GM12892 (cell line): ENCODE measurements at regions not wholly inside any gene's neighbourhood (a gene's known extent, or its start where the extent isn't known, plus 50 kb on each side); places are given as distances from the start of the nearest gene placed in this dataset.

ENCODE experiments used
- DNase-seq: peaks from one replicate; pipeline ENCODE4 v3.0.0; 2011; ENCODE audit not compliant: insufficient read length
- FAIRE-seq: peaks from 2 replicates; lab custom pipeline; 2011; peaks lifted over from hg19 to GRCh38; lab: Jason Lieb, UNC
- POLR2A ChIP-seq: IDR thresholded peaks from 2 replicates; pipeline ENCODE4 v1.6.1; 2011; ENCODE audit warnings: low read depth, low read length, control low read depth
- POLR2AphosphoS5 ChIP-seq: IDR thresholded peaks from 2 replicates; pipeline ENCODE4 v1.6.1; 2011; ENCODE audit warnings: low read depth, low read length, control low read depth
- TAF1 ChIP-seq: IDR thresholded peaks from 2 replicates; pipeline ENCODE4 v1.6.1; 2011; ENCODE audit warnings: low read depth, mild to moderate bottlenecking, control low read depth, low read length, borderline replicate concordance

GRCh38 chr1:77632216-77632615 is 50.2 kb downstream of the ZZZ3 start:
- TF ChIP-seq POLR2A (no peak), POLR2AphosphoS5 (no peak), TAF1 (no peak)
- FAIRE-seq, result no peak
- no peak for DNase-seq

DNA sequence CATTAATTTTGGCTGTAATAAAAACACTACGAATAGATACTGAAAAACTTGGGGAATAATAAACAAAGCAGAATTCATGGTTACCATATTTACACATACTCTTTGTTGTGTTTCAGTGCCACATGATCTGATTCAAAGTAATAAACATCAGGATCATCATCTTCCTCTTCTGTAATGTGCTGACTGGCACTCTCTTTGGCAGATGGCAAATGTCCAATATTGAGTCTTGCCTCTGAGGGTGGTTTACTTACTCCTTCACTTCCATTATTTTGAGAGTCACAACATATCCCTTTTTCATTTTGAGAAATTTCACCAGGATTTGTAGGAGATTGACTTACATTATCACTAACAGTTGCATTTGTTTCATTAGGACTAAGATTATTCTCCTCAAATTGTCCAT is 50.7 kb downstream of the ZZZ3 start:
- FAIRE-seq, result no peak
- TF ChIP-seq TAF1, result no peak
- no peak for DNase-seq

GRCh38 chr1:77631302-77631701 is 51.2 kb downstream of the ZZZ3 start:
- TF ChIP-seq POLR2A, result no peak
- no peak for DNase-seq
- FAIRE-seq, result no peak

GRCh38 chr1:77627978-77628570 is 54.4 kb downstream of the ZZZ3 start:
- FAIRE-seq (no peak), DNase-seq (no peak)
- TF ChIP-seq POLR2A (no peak), POLR2AphosphoS5 (no peak), TAF1 (no peak)

DNA sequence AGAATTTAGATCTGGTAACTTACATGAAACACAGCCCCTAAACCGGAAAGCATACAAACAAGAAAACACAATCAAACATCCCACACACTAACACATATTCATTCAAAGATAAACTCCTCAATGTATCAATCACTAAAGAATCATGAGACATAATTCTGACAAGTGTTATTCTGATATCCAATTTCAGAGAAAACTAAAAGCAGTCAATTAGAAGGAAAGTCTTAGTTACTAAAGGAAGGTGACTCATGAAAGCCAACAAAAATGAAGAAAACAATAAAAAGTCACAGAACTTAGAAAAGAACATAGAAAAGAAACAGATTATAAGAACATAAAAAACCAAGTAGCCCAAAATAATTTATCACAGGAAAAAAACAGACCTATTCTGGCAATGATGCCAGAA is 57.2 kb downstream of the ZZZ3 start:
- DNase-seq (no peak), FAIRE-seq (no peak)
- TF ChIP-seq POLR2A (no peak), TAF1 (no peak), POLR2AphosphoS5 (no peak)

- DNase-seq (no peak), FAIRE-seq (no peak)
- TF ChIP-seq TAF1, result no peak
- TF ChIP-seq POLR2A, result no peak
- TF ChIP-seq POLR2AphosphoS5, result no peak
These were observed 58.4 kb downstream of the ZZZ3 start for GRCh38 chr1:77624102-77624501.

DNA sequence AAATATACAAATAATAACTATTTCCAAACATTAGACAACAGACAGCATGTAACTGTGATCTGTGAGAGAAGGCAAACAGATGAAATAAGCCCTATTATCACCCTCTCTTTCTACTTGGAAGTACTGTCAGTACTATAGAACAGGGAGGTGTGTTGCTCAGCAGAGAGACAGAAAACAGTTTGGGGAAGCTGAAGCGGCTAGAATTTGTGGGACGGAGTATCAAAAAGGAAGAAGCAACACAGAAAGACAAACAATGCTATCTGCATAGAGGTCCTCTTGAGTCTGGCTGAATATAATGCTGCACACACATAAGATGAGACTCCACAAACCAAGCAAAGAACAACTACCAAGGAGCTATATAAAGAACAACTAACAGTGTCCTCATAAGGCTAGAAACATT is 59.4 kb downstream of the ZZZ3 start:
- FAIRE-seq, result peak; percentile 84
- DNase-seq, result no peak

DNA sequence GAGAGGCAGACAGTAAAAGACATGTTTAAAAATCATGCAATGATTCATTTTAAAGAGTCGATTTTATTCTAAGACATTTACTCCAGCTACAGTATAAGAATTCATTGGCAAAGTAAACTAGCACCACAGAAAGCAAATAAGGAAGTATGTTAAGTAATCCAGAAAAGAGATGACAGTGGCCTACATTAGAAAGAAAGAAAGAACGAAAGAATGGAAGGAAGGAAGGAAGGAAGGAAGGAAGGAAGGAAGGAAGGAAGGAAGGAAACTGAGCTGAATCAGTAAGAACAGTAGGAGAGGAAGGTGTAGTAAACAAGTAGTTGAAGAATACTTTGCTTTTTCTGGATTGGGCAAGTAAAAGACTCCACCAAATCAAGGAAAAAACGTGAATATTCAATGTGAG is 62.2 kb downstream of the ZZZ3 start:
- DNase-seq (no peak), FAIRE-seq (no peak)
- TF ChIP-seq POLR2AphosphoS5, result no peak
- TF ChIP-seq POLR2A, result no peak
- no peak for TF ChIP-seq TAF1

More for the DNA sequence above, 59.4 kb downstream of the ZZZ3 start:
- no peak for TF ChIP-seq POLR2A
- TF ChIP-seq TAF1, result no peak
- TF ChIP-seq POLR2AphosphoS5, result no peak

DNA sequence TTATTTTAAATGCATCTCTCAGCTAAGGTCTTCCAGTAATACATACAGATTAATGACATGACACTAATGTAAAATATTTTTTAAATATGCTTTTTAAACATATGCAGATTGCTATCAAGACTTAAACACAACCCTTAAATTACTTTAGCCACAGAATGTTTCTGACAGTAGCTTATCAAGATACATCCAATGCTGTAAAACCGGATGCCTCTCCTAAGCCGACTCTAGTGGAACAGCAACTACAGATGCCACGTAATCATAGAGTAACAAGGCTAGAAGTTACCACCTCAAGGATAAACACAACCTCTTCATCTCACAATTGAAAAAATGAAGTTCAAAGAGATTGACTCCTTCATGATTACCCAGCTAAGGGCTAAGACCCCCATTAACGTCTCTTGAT is 68.4 kb downstream of the ZZZ3 start:
- no peak for TF ChIP-seq TAF1
- no peak for TF ChIP-seq POLR2A
- no peak for TF ChIP-seq POLR2AphosphoS5
- FAIRE-seq (no peak), DNase-seq (no peak)
